Sigmoid colon (tissue), 4 donors: ENCODE measurements at regions not wholly inside any gene's neighbourhood (a gene's known extent, or its start where the extent isn't known, plus 50 kb on each side); places are given as distances from the start of the nearest gene placed in this dataset.

Experiments
- CTCF ChIP-seq, 4 experiments: fragments of 450-650 bp in 3 of 4; fragments of 200-600 bp in 1 of 4; IDR thresholded peaks; one replicate each; pipeline ENCODE4 v1.5.1; 2016 to 2019; ENCODE audit warnings: antibody characterized with exemption in 4 of 4, mild to moderate bottlenecking in 3 of 4, moderate library complexity in 2 of 4
- EP300 ChIP-seq, 4 donors: sonication (generic); formaldehyde crosslinking; IDR thresholded peaks; one replicate each; pipeline ENCODE4 v1.6.1; 2017; ENCODE audit warnings: antibody characterized with exemption in 4 of 4
- POLR2A ChIP-seq, 2 donors: fragments of 450-650 bp; IDR thresholded peaks; one replicate each; pipeline ENCODE4 v1.6.1; 2016; ENCODE audit warnings: antibody characterized with exemption in 2 of 2, mild to moderate bottlenecking in 2 of 2, moderate library complexity in 2 of 2
- POLR2AphosphoS5 ChIP-seq, 4 donors: sonication (generic); formaldehyde crosslinking; IDR thresholded peaks; one replicate each; pipeline ENCODE4 v1.6.1; 2017; ENCODE audit warnings: antibody characterized with exemption in 4 of 4

GRCh38 chr11:90558328-90558865, 335.5 kb upstream of the CHORDC1 start:
- TF ChIP-seq CTCF (IDR thresholded peaks at IDR 0.05) (no peak), EP300 (IDR thresholded peaks at IDR 0.05) (no peak), POLR2A (IDR thresholded peaks at IDR 0.05) (no peak), POLR2AphosphoS5 (IDR thresholded peaks at IDR 0.05) (no peak)
